Trophoblast cell (in vitro differentiated cells and primary cell): ENCODE measurements at regions not wholly inside any gene's neighbourhood (a gene's known extent, or its start where the extent isn't known, plus 50 kb on each side); places are given as distances from the start of the nearest gene placed in this dataset.
A peak's percentile ranks its signal among the peaks of the same experiment; 100 is the strongest.

Experiments used
- DNase-seq, 2 donors: peaks; one replicate each; pipeline ENCODE4 v3.0.0-alpha.2; 2016
- H2AFZ ChIP-seq: 2 replicates; pipeline ENCODE4 v1.6.1; 2013; ENCODE audit warnings: low read length, moderate library complexity, mild to moderate bottlenecking; ENCODE audit not compliant: insufficient read depth, poor library complexity
- H2AK5ac ChIP-seq: 2 replicates; pipeline ENCODE4 v1.6.1; 2013; ENCODE audit warnings: mild to moderate bottlenecking, low read length
- H2BK120ac ChIP-seq: 2 replicates; pipeline ENCODE4 v1.6.1; 2013; ENCODE audit warnings: low read length, mild to moderate bottlenecking, moderate library complexity; ENCODE audit not compliant: insufficient read depth, poor library complexity
- H2BK12ac ChIP-seq: 2 replicates; pipeline ENCODE4 v1.6.1; 2013; ENCODE audit warnings: mild to moderate bottlenecking, low read length, moderate library complexity
- H2BK5ac ChIP-seq: 2 replicates; pipeline ENCODE4 v1.6.1; 2013; ENCODE audit warnings: low read length, low read depth, moderate library complexity, mild to moderate bottlenecking; ENCODE audit not compliant: poor library complexity
- H3K14ac ChIP-seq: 2 replicates; pipeline ENCODE4 v1.6.1; 2013; ENCODE audit warnings: mild to moderate bottlenecking, low read length
- H3K18ac ChIP-seq: 2 replicates; pipeline ENCODE4 v1.6.1; 2013; ENCODE audit warnings: mild to moderate bottlenecking, low read length
- H3K23ac ChIP-seq: 2 replicates; pipeline ENCODE4 v1.6.1; 2013; ENCODE audit warnings: low read length
- H3K27ac ChIP-seq: 2 replicates; pipeline ENCODE4 v1.5.1; 2013; ENCODE audit warnings: low read depth, mild to moderate bottlenecking, inconsistent platforms, low read length, moderate library complexity
- H3K27me3 ChIP-seq: 2 replicates; pipeline ENCODE4 v1.6.1; 2013; ENCODE audit warnings: inconsistent platforms, mild to moderate bottlenecking, low read length, moderate library complexity; ENCODE audit not compliant: insufficient read depth
- H3K36me3 ChIP-seq, 2 experiments: 1 replicate in 1 of 2; 2 replicates in 1 of 2; pipeline ENCODE4 v1.6.1; 2013; ENCODE audit warnings: low read length in 2 of 2, mild to moderate bottlenecking in 2 of 2, moderate library complexity in 1 of 2; ENCODE audit not compliant: insufficient read depth in 2 of 2, control insufficient read depth in 1 of 2
- H3K4ac ChIP-seq: 2 replicates; pipeline ENCODE4 v1.6.1; 2013; ENCODE audit warnings: low read depth, mild to moderate bottlenecking, low read length, moderate library complexity
- H3K4me1 ChIP-seq, 2 experiments: 1 replicate in 1 of 2; 2 replicates in 1 of 2; pipeline ENCODE4 v1.6.1; 2013; ENCODE audit warnings: low read length in 2 of 2, mild to moderate bottlenecking in 2 of 2, moderate library complexity in 1 of 2; ENCODE audit not compliant: insufficient read depth in 2 of 2, control insufficient read depth in 1 of 2
- H3K4me2 ChIP-seq: 2 replicates; pipeline ENCODE4 v1.6.1; 2013; ENCODE audit warnings: inconsistent platforms, mild to moderate bottlenecking, low read length, moderate library complexity
- H3K4me3 ChIP-seq: 2 replicates; pipeline ENCODE4 v1.5.1; 2013; ENCODE audit warnings: mild to moderate bottlenecking, low read depth, low read length, inconsistent platforms
- H3K79me1 ChIP-seq: one replicate; pipeline ENCODE4 v1.6.1; 2013; ENCODE audit warnings: low read length
- H3K79me2 ChIP-seq: 2 replicates; pipeline ENCODE4 v1.6.1; 2013; ENCODE audit warnings: low read length, mild to moderate bottlenecking; ENCODE audit not compliant: control insufficient read depth, insufficient read depth, poor library complexity
- H3K9ac ChIP-seq: 2 replicates; pipeline ENCODE4 v1.6.1; 2013; ENCODE audit warnings: mild to moderate bottlenecking, low read length
- H3K9me3 ChIP-seq: 2 replicates; pipeline ENCODE4 v1.6.1; 2013; ENCODE audit warnings: low read depth, mild to moderate bottlenecking, control low read depth, inconsistent platforms, low read length; ENCODE audit not compliant: insufficient read depth
- H4K12ac ChIP-seq: 2 replicates; pipeline ENCODE4 v1.6.1; 2013; ENCODE audit warnings: low read depth, mild to moderate bottlenecking, low read length, moderate library complexity
- H4K8ac ChIP-seq: 2 replicates; pipeline ENCODE4 v1.6.1; 2013; ENCODE audit warnings: low read depth, mild to moderate bottlenecking, low read length, moderate library complexity
- H4K91ac ChIP-seq: one replicate; pipeline ENCODE4 v1.6.1; 2013; ENCODE audit warnings: low read depth, mild to moderate bottlenecking, low read length, moderate library complexity
- WGBS: extraction: QIAGEN DNeasy Blood & Tissue Kit; methylation state at CpG from one replicate; pipeline ENCODE4 v1.1.7; 2013; ENCODE audit warnings: missing lambda C conversion rate; ENCODE audit not compliant: insufficient read length, insufficient coverage; ENCODE audit errors: extremely low coverage; 5-methylcytosine and 5-hydroxymethylcytosine counted together

DNA sequence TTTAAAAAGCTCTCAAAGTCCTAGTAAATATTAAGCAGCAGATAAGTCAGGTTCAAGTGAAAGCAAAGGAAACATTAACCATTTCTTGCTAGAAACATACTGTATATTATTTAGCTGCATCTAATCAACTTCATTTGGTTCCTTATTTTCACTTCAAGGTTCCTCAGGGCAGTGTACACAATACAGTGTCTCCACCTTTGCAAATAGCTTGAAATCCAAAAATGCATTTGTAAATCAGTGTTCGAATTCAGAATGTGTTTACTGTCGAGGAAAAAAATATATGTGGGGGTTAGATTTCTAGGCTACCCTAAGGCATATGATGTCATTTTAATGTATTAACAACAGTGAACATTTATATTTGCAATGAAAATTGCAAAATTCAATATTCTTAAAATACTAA, 436.0 kb downstream of the CETN3 start:
- Histone ChIP-seq H3K14ac (no peak overlapping the region), H3K27me3 (no peaks in the 10 kb centered on the region), H4K12ac (no peak overlapping the region), H3K9ac (no peak overlapping the region), H3K79me2 (no peaks in the 10 kb centered on the region), H3K4me3 (no peak overlapping the region), H4K8ac (no peak overlapping the region), H2BK5ac (no peak overlapping the region), H3K79me1 (no peaks in the 10 kb centered on the region), H3K27ac (no peak overlapping the region), H3K36me3 (no peaks in the 10 kb centered on the region), H3K4ac (no peak overlapping the region), H2BK12ac (no peak overlapping the region), H3K4me2 (no peak overlapping the region), H2BK120ac (no peak overlapping the region), H2AK5ac (no peak overlapping the region), H3K23ac (no peak overlapping the region), H3K9me3 (no peaks in the 10 kb centered on the region), H2AFZ (no peak overlapping the region), H3K18ac (no peak overlapping the region), H4K91ac (no peak overlapping the region), H3K4me1 (peaks cover 0 to 2% of the 10 kb centered on the region in 2 experiments)
- WGBS, result no CpG with 5 or more reads among the region's 2 CpGs
- no peak for DNase-seq

DNA sequence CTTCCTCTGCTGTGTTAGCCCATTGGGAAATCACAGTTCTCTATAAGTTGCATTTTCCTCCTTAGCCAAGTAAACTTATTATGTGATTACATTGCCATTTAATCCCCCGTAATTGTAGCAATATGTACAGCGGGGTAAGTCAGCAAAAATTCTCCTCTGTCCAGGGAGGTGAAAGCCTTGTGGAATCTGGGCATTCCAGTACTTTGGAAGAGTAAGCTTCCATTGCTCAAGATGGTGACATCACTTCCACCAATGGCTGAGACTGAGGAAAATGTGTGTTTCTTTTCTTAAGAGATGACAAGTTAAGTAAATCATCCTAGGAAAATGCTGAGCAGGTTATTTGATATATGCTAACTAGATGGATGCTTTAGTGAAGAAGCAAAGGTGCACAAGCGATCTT, 436.7 kb downstream of the CETN3 start:
- Histone ChIP-seq H3K4me3 (no peak overlapping the region), H3K4me2 (no peak overlapping the region), H3K79me1 (no peaks in the 10 kb centered on the region), H3K36me3 (no peaks in the 10 kb centered on the region), H3K23ac (no peak overlapping the region), H2AK5ac (no peak overlapping the region), H3K27ac (no peak overlapping the region), H2BK120ac (no peak overlapping the region), H3K4ac (no peak overlapping the region), H2AFZ (no peak overlapping the region), H3K18ac (no peak overlapping the region), H3K14ac (no peak overlapping the region), H2BK12ac (no peak overlapping the region), H4K91ac (no peak overlapping the region), H3K79me2 (no peaks in the 10 kb centered on the region), H3K9me3 (no peaks in the 10 kb centered on the region), H3K27me3 (no peaks in the 10 kb centered on the region), H3K9ac (no peak overlapping the region), H3K4me1 (peaks cover 0 to 2% of the 10 kb centered on the region in 2 experiments), H2BK5ac (no peak overlapping the region), H4K8ac (no peak overlapping the region), H4K12ac (no peak overlapping the region)
- DNase-seq, result peak in 1 of 2 donors; percentile 7
- WGBS, result no CpG with 5 or more reads among the region's 3 CpGs

GRCh38 chr5:89968958-89969381, 440.6 kb downstream of the CETN3 start:
- H2AFZ ChIP-seq, result no peak overlapping the region
- no peak overlapping the region for H3K4me2 ChIP-seq
- no peak overlapping the region for H4K8ac ChIP-seq
- no peak overlapping the region for H3K4ac ChIP-seq
- H3K79me1 ChIP-seq, result no peaks in the 10 kb centered on the region
- H2BK12ac ChIP-seq, result no peak overlapping the region
- H2BK120ac ChIP-seq, result no peak overlapping the region
- H4K12ac ChIP-seq, result no peak overlapping the region
- H3K9me3 ChIP-seq, result no peaks in the 10 kb centered on the region
- no peak overlapping the region for H3K14ac ChIP-seq
- H4K91ac ChIP-seq, result no peak overlapping the region
- no CpG with 5 or more reads among the region's 4 CpGs for WGBS
- no peak overlapping the region for H3K4me3 ChIP-seq
- H3K27me3 ChIP-seq, result no peaks in the 10 kb centered on the region
- no peak for DNase-seq
- no peak overlapping the region for H2BK5ac ChIP-seq
- no peaks in the 10 kb centered on the region for H3K79me2 ChIP-seq
- H3K18ac ChIP-seq, result no peak overlapping the region
- H3K4me1 ChIP-seq, result peaks cover 0 to 2% of the 10 kb centered on the region in 2 experiments
- no peak overlapping the region for H3K27ac ChIP-seq
- H3K23ac ChIP-seq, result no peak overlapping the region
- H2AK5ac ChIP-seq, result no peak overlapping the region
- H3K36me3 ChIP-seq, result no peaks in the 10 kb centered on the region
- no peak overlapping the region for H3K9ac ChIP-seq

- H3K9ac ChIP-seq, result no peak overlapping the region
- WGBS, result no CpG with 5 or more reads among the region's 1 CpG
- H3K36me3 ChIP-seq, result no peaks in the 10 kb centered on the region
Measured at GRCh38 chr5:89967771-89968444, 441.6 kb downstream of the CETN3 start.

More at GRCh38 chr5:89967771-89968444, 441.6 kb downstream of the CETN3 start:
- no peak overlapping the region for H3K23ac ChIP-seq
- H2BK5ac ChIP-seq, result no peak overlapping the region
- no peaks in the 10 kb centered on the region for H3K79me1 ChIP-seq
- no peak overlapping the region for H2AK5ac ChIP-seq
- no peak overlapping the region for H3K27ac ChIP-seq
- H2AFZ ChIP-seq, result no peak overlapping the region
- no peak overlapping the region for H4K12ac ChIP-seq
- H3K27me3 ChIP-seq, result no peaks in the 10 kb centered on the region
- H3K4ac ChIP-seq, result no peak overlapping the region
- no peak overlapping the region for H2BK12ac ChIP-seq
- no peaks in the 10 kb centered on the region for H3K79me2 ChIP-seq
- no peak for DNase-seq
- no peak overlapping the region for H3K4me3 ChIP-seq
- H3K4me1 ChIP-seq, result peaks cover 0 to 1% of the 10 kb centered on the region in 2 experiments
- H2BK120ac ChIP-seq, result no peak overlapping the region
- H4K8ac ChIP-seq, result no peak overlapping the region
- no peak overlapping the region for H3K18ac ChIP-seq
- H4K91ac ChIP-seq, result no peak overlapping the region
- no peak overlapping the region for H3K4me2 ChIP-seq
- H3K9me3 ChIP-seq, result no peaks in the 10 kb centered on the region
- no peak overlapping the region for H3K14ac ChIP-seq
